H9 (cell line): ENCODE measurements at regions not wholly inside any gene's neighbourhood (a gene's known extent, or its start where the extent isn't known, plus 50 kb on each side); places are given as distances from the start of the nearest gene placed in this dataset.

Experiments
- DNase-seq: peaks from one replicate; pipeline ENCODE4 v3.0.0-alpha.2; 2017
- H2AFZ ChIP-seq: one replicate; pipeline ENCODE4 v1.6.1; 2013; ENCODE audit warnings: mild to moderate bottlenecking, low read length, control low read depth, moderate library complexity
- H2AK5ac ChIP-seq: 2 replicates; pipeline ENCODE4 v1.6.1; 2013; ENCODE audit warnings: low read length, control low read depth, mixed read lengths; ENCODE audit not compliant: insufficient read length
- H2BK120ac ChIP-seq: one replicate; pipeline ENCODE4 v1.6.1; 2013; ENCODE audit warnings: low read depth, mild to moderate bottlenecking, low read length, control low read depth, inconsistent platforms; ENCODE audit not compliant: poor library complexity, severe bottlenecking
- H2BK12ac ChIP-seq: 2 replicates; pipeline ENCODE4 v1.6.1; 2013; ENCODE audit warnings: low read length, control low read depth, mixed read lengths, low read depth; ENCODE audit not compliant: insufficient read length
- H2BK15ac ChIP-seq: 2 replicates; pipeline ENCODE4 v1.6.1; 2013; ENCODE audit warnings: low read depth, low read length, control low read depth
- H2BK20ac ChIP-seq: one replicate; pipeline ENCODE4 v1.6.1; 2013; ENCODE audit warnings: low read depth, mild to moderate bottlenecking, low read length, control low read depth, inconsistent platforms; ENCODE audit not compliant: poor library complexity, severe bottlenecking
- H2BK5ac ChIP-seq: 2 replicates; pipeline ENCODE4 v1.6.1; 2013; ENCODE audit warnings: low read length, control low read depth, mixed read lengths; ENCODE audit not compliant: insufficient read length
- H3K14ac ChIP-seq: 2 replicates; pipeline ENCODE4 v1.6.1; 2013; ENCODE audit warnings: low read length, control low read depth; ENCODE audit not compliant: insufficient read depth
- H3K18ac ChIP-seq: 2 replicates; pipeline ENCODE4 v1.6.1; 2013; ENCODE audit warnings: low read depth, mild to moderate bottlenecking, mixed read lengths, low read length, control low read depth; ENCODE audit not compliant: insufficient read length
- H3K23ac ChIP-seq: 2 replicates; pipeline ENCODE4 v1.6.1; 2013; ENCODE audit warnings: low read length, control low read depth, mixed read lengths, low read depth; ENCODE audit not compliant: insufficient read length
- H3K23me2 ChIP-seq: 2 replicates; pipeline ENCODE4 v1.6.1; 2013; ENCODE audit warnings: low read depth, mild to moderate bottlenecking, mixed read lengths, low read length, control low read depth; ENCODE audit not compliant: insufficient read length, poor library complexity, severe bottlenecking
- H3K27ac ChIP-seq: 2 replicates; pipeline ENCODE4 v1.5.1; 2013; ENCODE audit warnings: low read length, control low read depth, mixed read lengths, low read depth; ENCODE audit not compliant: insufficient read length
- H3K27me3 ChIP-seq: 2 replicates; pipeline ENCODE4 v1.6.1; 2013; ENCODE audit warnings: low read length, control low read depth, inconsistent platforms; ENCODE audit not compliant: insufficient read depth
- H3K4ac ChIP-seq: 2 replicates; pipeline ENCODE4 v1.6.1; 2013; ENCODE audit warnings: low read depth, mild to moderate bottlenecking, control low read depth, inconsistent platforms, low read length, moderate library complexity
- H3K4me1 ChIP-seq: 2 replicates; pipeline ENCODE4 v1.6.1; 2013; ENCODE audit warnings: low read length, control low read depth, inconsistent platforms; ENCODE audit not compliant: insufficient read depth
- H3K4me2 ChIP-seq: 2 replicates; pipeline ENCODE4 v1.6.1; 2013; ENCODE audit warnings: low read length, control low read depth, mixed read lengths; ENCODE audit not compliant: insufficient read length, insufficient read depth
- H3K56ac ChIP-seq: 2 replicates; pipeline ENCODE4 v1.6.1; 2013; ENCODE audit warnings: low read depth, mild to moderate bottlenecking, mixed read lengths, low read length, control low read depth; ENCODE audit not compliant: insufficient read length
- H3K79me1 ChIP-seq: 2 replicates; pipeline ENCODE4 v1.6.1; 2013; ENCODE audit warnings: low read depth, mild to moderate bottlenecking, moderate library complexity, low read length, control low read depth, inconsistent platforms; ENCODE audit not compliant: insufficient read depth, poor library complexity, severe bottlenecking
- H3K79me2 ChIP-seq: 2 replicates; pipeline ENCODE4 v1.6.1; 2013; ENCODE audit warnings: low read length, control low read depth, inconsistent platforms; ENCODE audit not compliant: insufficient read depth
- H3K9ac ChIP-seq: 2 replicates; pipeline ENCODE4 v1.6.1; 2013; ENCODE audit warnings: low read length, control low read depth, mixed read lengths; ENCODE audit not compliant: insufficient read length; ENCODE audit errors: extremely low read depth
- H3K9me3 ChIP-seq: one replicate; pipeline ENCODE4 v1.6.1; 2013; ENCODE audit warnings: low read depth, low read length, inconsistent platforms; ENCODE audit not compliant: control insufficient read depth
- H3T11ph ChIP-seq: one replicate; pipeline ENCODE4 v1.6.1; 2013; ENCODE audit warnings: mild to moderate bottlenecking, low read length, control low read depth, inconsistent platforms
- H4K20me1 ChIP-seq: one replicate; pipeline ENCODE4 v1.6.1; 2013; ENCODE audit not compliant: control insufficient read depth, insufficient read length, insufficient read depth
- H4K5ac ChIP-seq: 2 replicates; pipeline ENCODE4 v1.6.1; 2013; ENCODE audit warnings: low read depth, mild to moderate bottlenecking, mixed read lengths, low read length, control low read depth; ENCODE audit not compliant: insufficient read length
- H4K8ac ChIP-seq: replicated peaks from 2 replicates; pipeline ENCODE4 v1.6.1; 2013; ENCODE audit warnings: low read length, control low read depth, mixed read lengths, low read depth; ENCODE audit not compliant: insufficient read length
- H4K91ac ChIP-seq: 2 replicates; pipeline ENCODE4 v1.6.1; 2013; ENCODE audit warnings: low read depth, mild to moderate bottlenecking, moderate library complexity, mixed read lengths, low read length, control low read depth; ENCODE audit not compliant: insufficient read length
- H3K27ac Mint-ChIP-seq, 3 experiments: 2 replicates in 2 of 3; 3 replicates in 1 of 3; pipeline ENCODE4 v1.8.0; 2020 to 2021; ENCODE audit warnings: mixed read lengths in 3 of 3, mild to moderate bottlenecking in 1 of 3, moderate library complexity in 1 of 3
- H3K27me3 Mint-ChIP-seq: 2 replicates; pipeline ENCODE4 v1.8.0; 2021; ENCODE audit warnings: low read depth, mild to moderate bottlenecking, moderate library complexity, mixed read lengths
- H3K36me3 Mint-ChIP-seq, 3 experiments: 2 replicates in 2 of 3; 3 replicates in 1 of 3; pipeline ENCODE4 v1.8.0; 2020 to 2021; ENCODE audit warnings: low read depth in 3 of 3, mixed read lengths in 3 of 3; ENCODE audit not compliant: insufficient read depth in 1 of 3
- H3K4me1 Mint-ChIP-seq, 2 experiments: 2 replicates each; pipeline ENCODE4 v1.8.0; 2020; ENCODE audit warnings: mixed read lengths in 2 of 2
- H3K4me3 Mint-ChIP-seq, 2 experiments: 2 replicates in 1 of 2; 3 replicates in 1 of 2; pipeline ENCODE4 v1.8.0; 2020 to 2021; ENCODE audit warnings: mild to moderate bottlenecking in 2 of 2, mixed read lengths in 2 of 2, moderate library complexity in 1 of 2
- H3K9me3 Mint-ChIP-seq, 2 experiments: 2 replicates in 1 of 2; 3 replicates in 1 of 2; pipeline ENCODE4 v1.8.0; 2020; ENCODE audit warnings: mild to moderate bottlenecking in 2 of 2, mixed read lengths in 2 of 2, moderate library complexity in 1 of 2
- CTCF ChIP-seq: fragments of 200-600 bp; sonication (generic); conservative IDR thresholded peaks from 3 replicates; pipeline ENCODE4 v1.8.0; 2021; ENCODE audit warnings: antibody characterized with exemption, mild to moderate bottlenecking
- WGBS: extraction: QIAGEN DNeasy Blood & Tissue Kit; methylation state at CpG from one replicate; pipeline ENCODE4 v1.1.7; 2013; ENCODE audit warnings: missing lambda C conversion rate, low lambda C conversion rate, mixed read lengths; ENCODE audit not compliant: insufficient read length; ENCODE audit errors: extremely low coverage; 5-methylcytosine and 5-hydroxymethylcytosine counted together

GRCh38 chr7:26443006-26443405 is 151.3 kb downstream of the SNX10 start:
- Mint-ChIP-seq H3K27me3 (peaks cover 3% of the 10 kb centered on the region; the same call in 1 of the 2 replicates), H3K4me3 (no peak overlapping the region), H3K9me3 (no peaks in the 10 kb centered on the region), H3K4me1 (peaks cover 13 to 31% of the 10 kb centered on the region in 2 experiments), H3K36me3 (no peaks in the 10 kb centered on the region), H3K27ac (no peak overlapping the region)
- Histone ChIP-seq H4K8ac (no peak overlapping the region), H2AFZ (no peak overlapping the region), H2BK20ac (no peak overlapping the region), H2AK5ac (no peak overlapping the region), H4K20me1 (no peaks in the 10 kb centered on the region), H3K4me1 (peaks cover 1% of the 10 kb centered on the region; the same call in 1 of the 2 replicates), H2BK120ac (no peak overlapping the region), H3K4ac (no peak overlapping the region), H3K18ac (no peak overlapping the region), H3K9ac (no peak overlapping the region), H3K27me3 (no peaks in the 10 kb centered on the region), H4K5ac (no peak overlapping the region), H3K27ac (no peak overlapping the region), H4K91ac (no peak overlapping the region), H3K56ac (no peak overlapping the region), H3K23ac (no peak overlapping the region), H3T11ph (no peak overlapping the region), H3K23me2 (no peaks in the 10 kb centered on the region), H2BK15ac (no peak overlapping the region), H3K9me3 (no peaks in the 10 kb centered on the region), H3K14ac (no peak overlapping the region), H3K79me1 (no peaks in the 10 kb centered on the region), H3K4me2 (no peak overlapping the region), H2BK5ac (no peak overlapping the region), H2BK12ac (no peak overlapping the region), H3K79me2 (no peaks in the 10 kb centered on the region)
- DNase-seq = no peak
- TF ChIP-seq CTCF = no peak
- WGBS = no CpG with 5 or more reads among the region's 4 CpGs
